Esophagus squamous epithelium (tissue), 4 donors: ENCODE measurements at regions not wholly inside any gene's neighbourhood (a gene's known extent, or its start where the extent isn't known, plus 50 kb on each side); places are given as distances from the start of the nearest gene placed in this dataset.

Experiments
- CTCF ChIP-seq, 6 experiments: fragments of 450-650 bp in 4 of 6; fragments of 200-600 bp in 2 of 6; sonication (generic) in 2 of 6; IDR thresholded peaks; one replicate each; pipeline ENCODE4 v1.5.1; 2016 to 2019; ENCODE audit warnings: antibody characterized with exemption in 6 of 6, mild to moderate bottlenecking in 4 of 6, moderate library complexity in 4 of 6
- POLR2A ChIP-seq, 4 donors: fragments of 450-650 bp; IDR thresholded peaks; one replicate each; pipeline ENCODE4 v1.6.1; 2017; ENCODE audit warnings: antibody characterized with exemption in 4 of 4, mild to moderate bottlenecking in 4 of 4, moderate library complexity in 3 of 4

DNA sequence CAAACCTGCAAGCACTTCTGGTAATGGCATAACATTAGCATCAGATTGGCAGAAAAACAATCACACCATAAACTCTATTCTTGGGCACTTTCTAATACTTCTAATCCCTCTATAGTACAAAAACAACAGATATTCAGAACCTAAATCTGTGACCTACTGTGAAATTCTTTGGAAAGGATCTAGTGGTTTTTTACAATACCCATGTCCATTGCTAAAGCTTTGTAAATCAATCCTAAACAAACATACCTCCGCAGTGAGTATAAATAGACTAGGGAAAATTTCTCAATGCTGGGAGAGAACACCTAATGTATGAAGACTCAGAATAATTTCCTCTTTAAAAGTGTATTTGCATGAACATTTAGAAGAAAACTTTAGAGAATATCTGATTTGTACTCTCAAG, 1098.5 kb upstream of the DDX18 start:
- no peak for TF ChIP-seq CTCF (IDR thresholded peaks at IDR 0.05)
- TF ChIP-seq POLR2A (IDR thresholded peaks at IDR 0.05), result no peak
